GM18511 (cell line): ENCODE measurements at regions not wholly inside any gene's neighbourhood (a gene's known extent, or its start where the extent isn't known, plus 50 kb on each side); places are given as distances from the start of the nearest gene placed in this dataset.
"Not testable (repeated sequence)": the region's sequence is repeated elsewhere in the genome, so short reads cannot be mapped to it uniquely, and the experiment has no call there.

Experiments
- ATAC-seq: cut with Tn5 transposase; IDR thresholded peaks from one replicate; pipeline ENCODE4 v1.9.1; 2021; ENCODE audit warnings: mild to moderate bottlenecking, moderate library complexity; ENCODE audit not compliant: unreplicated experiment

DNA sequence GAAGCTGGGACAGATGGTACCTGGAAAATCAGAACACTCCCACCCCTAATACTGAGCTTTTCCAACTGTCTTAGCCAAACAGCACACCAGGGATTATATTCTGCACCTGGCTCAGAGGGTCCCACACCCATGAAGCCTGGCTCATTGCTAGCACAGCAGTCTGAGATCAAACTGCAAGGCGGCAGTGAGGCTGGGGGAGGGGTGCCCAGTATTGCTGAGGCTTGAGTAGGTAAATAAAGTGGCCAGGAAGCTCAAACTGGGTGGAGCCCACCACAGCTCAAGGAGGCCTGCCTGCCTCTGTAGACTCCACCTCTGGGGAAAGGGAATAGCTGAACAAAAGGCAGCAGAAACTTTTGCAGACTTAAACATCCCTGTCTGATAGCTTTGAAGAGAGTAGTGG lies 403.3 kb downstream of the MBD2 start:
- not testable (repeated sequence) for ATAC-seq

DNA sequence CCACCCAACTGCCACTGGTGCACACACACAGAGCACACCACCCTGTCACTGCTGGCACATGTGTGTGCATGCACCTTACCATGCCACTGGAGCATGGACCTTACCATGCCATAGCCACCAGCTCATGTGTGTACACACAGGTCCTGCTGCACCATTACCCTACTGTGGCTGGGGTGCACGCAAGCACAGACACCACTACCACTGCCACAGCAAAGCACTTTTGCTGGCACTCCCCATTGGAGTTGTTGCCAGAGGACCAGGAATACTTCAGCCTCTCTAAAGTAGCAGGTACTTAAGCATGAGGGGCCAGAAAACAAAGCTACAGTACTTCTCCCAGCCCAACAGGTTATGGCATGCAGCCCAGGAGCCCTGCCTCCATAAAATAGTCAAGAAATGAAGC lies 404.8 kb downstream of the MBD2 start:
- no peak for ATAC-seq

DNA sequence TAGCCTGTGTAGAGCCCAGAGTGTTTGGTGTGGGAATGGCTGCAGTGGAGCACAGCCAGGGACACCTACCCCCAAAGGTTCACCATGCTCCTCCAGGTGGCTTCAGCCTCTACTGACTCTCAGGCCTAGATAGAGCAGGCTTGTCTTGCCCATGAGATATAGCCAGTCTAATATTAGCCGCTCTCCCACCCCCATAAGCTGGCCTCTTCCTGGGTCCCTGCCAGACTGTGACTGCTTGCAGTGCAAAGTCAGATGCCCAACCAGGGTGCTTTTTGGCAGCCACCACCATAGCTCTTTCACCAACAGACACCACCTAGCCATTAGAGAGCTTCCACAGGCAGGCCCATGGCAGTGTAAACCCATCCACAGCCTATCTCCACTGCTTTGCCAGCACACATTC lies 405.3 kb downstream of the MBD2 start:
- ATAC-seq: no peak

DNA sequence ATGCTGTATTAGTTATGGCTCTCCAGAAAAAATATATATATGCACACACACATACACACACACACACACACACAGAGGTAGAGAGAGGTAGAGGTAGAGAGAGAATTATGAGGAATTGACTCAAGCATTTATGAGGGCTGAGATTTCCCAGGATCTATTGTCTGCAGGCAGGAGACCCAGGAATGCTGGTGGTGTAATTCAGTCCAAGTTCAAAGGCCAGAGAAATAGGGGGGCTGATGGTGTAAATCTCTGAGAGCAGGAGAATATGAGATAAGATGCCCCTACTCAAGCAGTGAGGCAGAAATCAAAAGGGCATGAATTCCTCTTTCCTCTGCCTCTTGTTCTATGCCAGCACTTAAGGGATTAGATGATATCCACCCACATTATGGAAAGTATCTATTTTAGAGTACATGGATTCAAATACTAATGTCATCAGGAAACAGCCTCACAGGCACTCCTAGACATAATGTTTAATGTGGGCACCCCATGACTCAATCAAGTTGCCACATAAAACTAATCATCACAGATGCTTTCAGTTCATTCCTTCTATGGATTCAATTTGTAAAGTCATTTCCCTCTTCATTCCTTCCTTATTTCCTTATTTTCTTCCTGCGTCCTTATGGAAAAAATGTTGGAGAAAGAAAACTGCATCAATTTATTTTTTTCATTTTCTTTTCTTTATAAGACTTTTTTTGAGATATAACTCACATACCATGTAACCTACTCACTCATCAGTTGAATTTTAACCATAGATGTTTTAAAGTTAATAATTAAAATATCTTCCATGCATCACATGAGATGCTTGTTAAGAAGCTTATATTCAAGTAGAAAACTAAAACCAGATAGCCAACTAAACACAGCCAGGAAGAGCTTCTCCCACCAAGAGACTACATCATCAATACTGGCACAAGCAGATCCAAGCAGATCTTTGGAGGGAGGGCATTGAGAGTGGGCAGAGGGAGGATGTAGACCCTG lies 406.2 kb downstream of the MBD2 start:
- ATAC-seq: no peak

DNA sequence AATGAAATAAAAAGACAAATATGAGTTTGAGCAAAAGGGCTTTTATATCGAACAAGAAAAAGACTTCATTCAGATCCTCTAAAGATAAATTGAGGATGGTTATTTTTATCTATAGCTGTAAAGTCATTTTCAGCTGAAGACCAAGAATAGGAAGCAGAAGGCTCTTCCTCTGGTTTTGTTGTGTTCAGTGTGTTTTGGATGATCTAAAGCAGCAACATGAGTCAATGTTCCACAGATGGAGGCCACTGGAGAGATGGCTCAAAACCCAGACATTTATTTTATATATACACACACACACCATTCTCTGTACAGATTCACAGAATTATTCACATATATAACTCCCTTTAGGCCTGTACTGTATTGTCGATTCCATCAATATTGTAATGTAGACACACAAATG lies 424.3 kb downstream of the MBD2 start:
- ATAC-seq: no peak

DNA sequence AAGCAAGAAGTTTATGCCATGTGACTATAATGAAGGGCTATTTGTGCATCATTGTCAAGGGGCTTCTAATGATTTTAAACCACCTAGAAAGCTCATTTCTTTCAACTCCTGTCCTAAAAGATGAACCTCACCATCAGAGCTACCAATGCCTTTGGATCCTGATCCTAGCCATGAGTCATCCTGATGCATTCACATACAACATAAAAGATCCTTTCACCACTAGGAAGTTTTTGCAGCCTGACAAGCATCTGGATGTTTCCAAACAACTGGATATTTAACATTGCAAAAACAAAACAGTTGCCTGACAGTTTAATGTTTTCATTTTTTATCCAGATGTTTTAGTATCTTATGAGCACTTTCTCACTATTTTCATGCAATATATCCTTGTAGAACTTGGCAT lies 425.3 kb downstream of the MBD2 start:
- no peak for ATAC-seq

DNA sequence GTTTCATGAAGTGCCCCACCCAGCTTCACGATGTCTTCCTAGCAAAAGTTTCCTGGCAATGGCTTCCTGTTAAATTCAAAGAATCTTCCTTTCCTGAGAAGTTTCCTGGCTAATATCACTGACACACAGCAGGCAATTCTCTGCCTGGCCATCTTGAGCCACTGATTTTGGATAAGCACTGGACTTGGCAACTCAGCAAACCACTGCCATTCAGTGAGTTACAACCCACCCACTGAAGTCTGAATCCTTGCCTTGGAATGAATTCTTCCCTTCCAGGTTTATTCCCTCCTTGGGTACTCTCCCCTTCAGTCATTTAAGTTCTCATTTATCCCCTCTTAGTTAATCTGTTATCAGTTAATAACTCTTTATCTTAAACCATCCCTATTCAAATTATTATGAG lies 426.0 kb downstream of the MBD2 start:
- no peak for ATAC-seq

DNA sequence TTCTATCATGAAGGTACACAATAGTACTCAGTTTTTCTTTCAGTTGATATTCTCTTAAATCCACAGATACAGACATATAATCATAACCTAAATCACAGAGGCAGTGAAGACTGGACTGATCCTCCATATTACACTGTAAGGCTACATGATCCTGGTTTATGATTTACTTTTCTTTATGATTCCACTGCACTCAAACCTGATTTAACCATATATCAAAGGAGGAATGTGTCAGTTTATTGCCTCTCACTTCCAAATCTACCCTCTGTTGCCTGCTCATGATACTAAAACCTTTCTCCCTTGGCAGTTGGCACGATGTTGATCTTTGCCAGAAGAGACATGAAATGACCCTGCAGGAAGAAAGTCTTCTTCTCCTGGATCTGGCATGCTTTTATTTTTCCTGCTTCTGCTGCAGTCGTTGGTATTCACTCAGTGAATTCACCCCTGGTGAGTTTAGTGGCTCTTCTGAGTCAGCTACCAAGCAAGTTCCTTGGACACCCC lies 426.4 kb downstream of the MBD2 start:
- no peak for ATAC-seq

DNA sequence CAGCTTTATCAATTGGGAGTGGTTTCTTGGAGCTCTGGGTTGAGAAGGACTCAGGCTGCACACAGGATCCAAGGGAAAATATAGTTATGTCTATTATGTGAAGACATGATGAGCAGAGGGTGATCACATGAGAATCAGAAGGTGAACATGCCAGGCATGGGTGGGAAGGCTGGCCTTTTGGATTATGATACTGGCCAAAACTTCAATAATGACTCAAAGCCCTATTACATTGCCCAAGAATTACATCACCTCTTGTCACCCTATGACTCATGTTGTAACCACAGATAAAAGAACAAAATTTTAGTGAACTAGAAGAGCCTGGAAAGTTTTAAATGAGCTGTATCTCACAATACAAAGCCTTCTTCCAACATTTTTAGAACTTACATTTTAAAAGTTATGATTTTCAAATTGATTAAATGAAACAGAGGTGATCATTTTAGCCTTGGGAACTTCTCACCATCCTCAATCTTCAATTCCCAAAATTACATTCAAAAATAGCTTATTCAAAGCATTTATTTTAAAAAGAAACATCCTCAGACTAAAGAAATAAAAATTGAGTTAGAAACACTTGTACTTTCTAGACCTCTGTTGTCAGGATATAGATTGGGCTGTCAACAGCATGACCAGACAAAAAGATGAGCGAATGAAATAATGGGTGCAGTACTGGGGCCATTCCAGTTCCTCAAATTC lies 428.3 kb downstream of the MBD2 start:
- ATAC-seq: peak; percentile 91

DNA sequence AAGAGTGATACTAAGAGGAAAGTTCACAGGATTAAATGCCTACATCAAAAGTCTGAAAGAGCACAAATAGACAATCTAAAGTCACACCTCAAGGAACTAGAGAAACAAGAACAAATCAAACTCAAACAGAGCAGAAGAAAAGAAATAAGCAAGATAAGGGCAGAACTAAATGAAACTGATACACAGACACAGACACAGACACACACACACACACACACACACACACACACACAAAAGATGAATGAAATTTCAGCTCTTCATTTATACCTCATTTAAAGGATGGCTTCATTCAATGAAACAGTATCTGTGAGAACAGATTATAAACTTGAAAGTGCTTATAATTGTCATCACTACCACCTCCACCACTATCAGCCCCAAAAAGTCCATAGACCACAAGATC lies 428.9 kb downstream of the MBD2 start:
- ATAC-seq: peak; percentile 30

DNA sequence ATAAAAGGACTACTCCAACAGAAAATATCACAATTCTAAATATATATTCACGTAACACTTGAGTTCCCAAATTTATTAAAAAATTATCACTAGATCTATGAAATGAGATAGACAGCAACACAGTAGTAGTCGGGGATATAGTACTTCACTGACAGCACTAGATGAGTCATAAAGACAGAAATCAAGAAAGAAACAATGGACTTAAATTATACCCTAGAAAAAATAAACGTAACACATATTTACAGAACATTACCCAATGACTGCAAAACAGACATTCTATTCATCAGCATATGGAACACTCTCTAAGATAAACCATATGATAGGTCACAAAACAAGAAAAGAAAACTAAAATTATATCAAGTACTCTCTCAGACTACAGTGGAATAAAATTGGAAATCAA lies 429.4 kb downstream of the MBD2 start:
- ATAC-seq: no peak

DNA sequence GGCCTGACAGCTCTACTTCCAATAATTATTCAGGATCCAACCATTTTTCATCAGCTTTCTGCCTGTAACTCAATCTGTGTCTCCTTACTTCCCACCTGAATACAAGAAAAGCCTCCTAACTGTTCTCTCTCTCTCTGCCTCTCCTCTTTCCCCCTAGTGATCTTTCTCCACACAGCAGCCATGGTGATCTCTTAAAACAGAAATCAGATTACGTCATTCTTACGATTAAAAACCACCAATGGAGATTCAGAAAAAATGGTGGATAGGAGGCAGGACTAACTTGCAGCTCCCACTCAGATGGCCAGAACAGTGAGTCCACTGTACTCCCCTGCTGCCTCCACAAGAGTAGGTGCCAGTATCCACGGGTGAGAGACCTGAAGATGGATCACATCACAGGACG lies 431.7 kb downstream of the MBD2 start:
- no peak for ATAC-seq

DNA sequence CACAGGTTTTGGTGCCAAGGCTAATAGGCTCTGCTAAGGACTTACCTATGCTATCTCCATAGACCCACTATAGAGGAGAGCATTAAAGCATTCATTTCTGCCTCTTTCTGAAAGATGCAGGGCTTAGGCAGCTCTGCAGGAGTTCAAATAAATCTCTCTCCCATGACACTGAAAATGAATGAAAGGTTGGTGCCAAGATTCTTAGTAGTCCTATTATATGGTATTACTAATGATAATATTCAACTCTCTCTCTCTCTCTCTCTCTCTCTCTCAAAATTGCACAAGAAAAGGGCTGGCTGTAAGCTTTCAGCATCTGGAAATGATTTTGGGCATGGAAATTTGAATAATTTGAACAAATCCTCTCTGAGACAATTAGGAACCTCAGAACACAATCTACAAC lies 433.7 kb downstream of the MBD2 start:
- ATAC-seq: no peak

DNA sequence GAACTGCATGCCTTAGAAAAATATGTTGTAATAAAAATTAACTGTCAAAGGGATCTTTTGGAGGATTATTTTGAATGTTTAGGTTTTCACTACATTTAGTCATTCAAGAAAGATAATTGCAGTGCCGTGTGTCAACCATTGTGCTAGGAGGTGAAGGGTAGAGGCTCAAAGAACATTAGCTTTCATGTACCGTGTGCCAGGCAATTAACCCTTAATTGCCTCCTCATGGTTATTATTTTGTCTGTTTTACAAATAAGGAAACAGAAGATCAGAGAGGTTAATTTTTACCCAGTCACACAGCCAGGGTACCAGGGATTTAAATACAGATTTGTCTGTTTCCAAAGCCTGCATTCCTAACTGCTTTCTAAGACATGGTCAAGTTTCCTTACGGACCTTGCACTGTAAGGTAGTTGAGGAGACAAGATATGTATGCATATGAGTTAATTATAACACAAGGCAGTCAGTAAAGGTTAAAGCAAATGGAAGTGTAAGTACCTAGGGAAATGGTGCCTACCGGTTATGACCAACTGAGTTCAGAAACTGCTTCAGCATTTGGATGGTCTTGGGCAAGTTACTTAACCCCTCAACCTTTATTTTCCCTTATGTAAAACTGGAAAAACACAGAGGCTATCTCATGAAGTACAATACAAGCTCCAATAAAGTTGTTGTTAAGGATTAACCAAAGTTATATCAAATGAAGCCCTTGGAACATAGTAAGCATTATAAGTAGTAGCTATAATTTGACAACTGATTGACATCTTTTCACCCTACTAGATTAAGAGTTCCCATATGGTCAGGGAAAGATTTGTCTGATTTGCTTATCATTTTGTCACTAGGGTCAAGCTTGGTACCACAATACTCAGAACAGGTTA lies 434.9 kb downstream of the MBD2 start:
- ATAC-seq: no peak

DNA sequence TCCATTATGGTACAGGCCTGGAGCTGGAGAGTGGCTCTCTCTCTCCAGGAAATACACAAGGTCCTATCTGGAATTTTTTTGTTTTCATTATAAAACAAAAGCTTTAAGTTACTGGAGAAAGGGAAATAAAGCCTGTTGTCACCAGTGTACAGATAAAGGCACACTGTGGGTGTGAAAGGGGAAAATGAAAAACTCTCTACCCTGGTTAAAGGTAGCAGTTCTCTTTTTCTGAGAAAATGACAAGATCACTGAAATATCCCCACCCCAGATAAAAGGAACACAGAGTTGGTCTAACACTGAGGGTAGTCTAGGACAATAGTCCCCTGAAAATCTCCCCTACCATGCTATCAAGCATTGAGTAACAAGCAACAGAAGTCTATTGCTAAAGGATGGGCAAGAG lies 438.7 kb downstream of the MBD2 start:
- no peak for ATAC-seq

DNA sequence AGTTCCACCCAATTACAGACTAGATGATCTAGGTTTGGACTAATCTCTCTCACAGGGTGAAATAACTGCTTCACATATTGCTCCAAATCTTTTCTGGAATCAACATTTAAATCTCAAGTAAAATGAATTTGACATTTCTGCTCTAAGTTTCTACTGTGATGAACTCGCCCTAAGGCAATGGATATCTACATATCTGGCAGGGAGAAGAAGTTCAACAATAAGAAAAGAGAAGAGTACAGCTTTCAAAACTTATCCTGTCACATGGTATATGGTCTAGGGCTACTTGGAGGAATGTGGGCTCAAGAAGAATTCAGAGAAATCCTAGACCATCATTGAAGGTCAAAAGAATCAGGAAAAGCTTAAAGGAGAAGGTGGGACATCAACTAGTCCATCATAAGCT lies 440.2 kb downstream of the MBD2 start:
- no peak for ATAC-seq

DNA sequence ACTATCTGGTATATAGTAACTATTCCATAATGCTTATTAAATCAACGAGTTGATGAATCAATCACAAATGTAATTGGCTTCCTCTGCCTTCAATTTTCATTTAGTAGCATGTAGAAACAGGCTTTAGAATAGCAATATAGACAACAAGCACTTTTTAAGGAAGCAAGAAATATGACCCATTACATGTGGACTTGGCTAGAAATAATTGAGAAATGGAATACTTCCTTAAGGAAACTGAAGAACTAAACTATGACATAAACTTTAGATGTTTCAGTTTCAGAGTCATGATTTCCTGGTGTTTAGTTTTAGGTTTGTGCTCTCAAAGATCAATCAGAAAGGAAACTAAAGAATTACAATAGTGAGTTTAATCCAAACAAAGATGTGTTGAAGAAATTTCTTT lies 443.8 kb downstream of the MBD2 start:
- ATAC-seq: no peak

DNA sequence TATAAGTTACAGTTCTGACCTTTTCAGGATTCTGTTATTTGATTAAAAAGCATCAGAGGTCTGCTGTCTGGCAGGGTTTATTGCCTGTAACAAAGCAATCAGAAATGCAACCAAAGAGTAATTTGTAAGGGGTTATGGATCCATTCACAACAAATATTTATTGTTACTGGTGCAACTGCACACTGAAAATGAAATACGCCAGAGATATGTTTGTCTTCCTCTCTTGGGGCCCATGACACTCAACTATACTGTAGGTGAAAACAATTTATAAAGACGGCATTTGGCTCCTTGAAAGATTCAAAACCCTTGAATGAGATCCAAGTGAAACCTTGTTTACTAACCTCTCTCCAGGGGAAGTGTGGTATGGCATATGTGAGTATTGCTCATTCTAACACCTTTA lies 452.2 kb downstream of the MBD2 start:
- no peak for ATAC-seq

DNA sequence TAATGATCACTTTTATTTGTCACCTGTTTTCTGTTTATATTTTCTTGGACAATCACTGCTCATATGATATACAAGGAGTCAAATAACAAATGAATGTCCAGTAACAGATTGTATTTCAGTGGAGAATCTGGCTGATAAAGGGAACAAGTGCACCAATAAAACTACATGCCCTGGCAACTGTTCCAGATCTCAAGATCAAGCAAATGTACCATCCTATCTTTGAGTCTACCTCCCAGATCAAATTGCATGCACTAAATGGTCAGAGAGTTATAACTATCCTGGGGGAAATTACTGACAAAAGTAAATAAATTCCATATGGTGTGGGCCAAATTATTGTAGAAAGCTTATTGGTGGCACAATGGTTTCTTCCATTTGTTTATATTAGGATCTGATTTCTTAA lies 452.8 kb downstream of the MBD2 start:
- ATAC-seq: no peak

DNA sequence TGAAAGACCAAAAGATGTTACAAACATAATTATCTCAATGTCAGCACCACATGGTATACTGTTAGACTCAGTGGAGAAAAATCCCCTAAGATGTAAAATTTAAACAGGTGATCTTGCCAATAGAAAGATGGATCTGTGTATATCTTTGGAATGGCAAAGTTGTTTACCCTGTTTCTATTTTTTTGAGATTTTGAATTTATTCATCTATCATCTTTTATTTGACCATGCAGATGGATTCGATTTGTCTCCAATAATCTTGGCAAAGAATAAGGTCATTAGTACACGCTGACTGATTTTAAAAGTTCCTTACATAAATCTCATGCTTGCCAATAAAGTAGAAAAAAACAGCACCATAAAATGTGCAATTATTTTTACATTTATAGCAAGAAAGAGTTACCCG lies 459.3 kb downstream of the MBD2 start:
- no peak for ATAC-seq

DNA sequence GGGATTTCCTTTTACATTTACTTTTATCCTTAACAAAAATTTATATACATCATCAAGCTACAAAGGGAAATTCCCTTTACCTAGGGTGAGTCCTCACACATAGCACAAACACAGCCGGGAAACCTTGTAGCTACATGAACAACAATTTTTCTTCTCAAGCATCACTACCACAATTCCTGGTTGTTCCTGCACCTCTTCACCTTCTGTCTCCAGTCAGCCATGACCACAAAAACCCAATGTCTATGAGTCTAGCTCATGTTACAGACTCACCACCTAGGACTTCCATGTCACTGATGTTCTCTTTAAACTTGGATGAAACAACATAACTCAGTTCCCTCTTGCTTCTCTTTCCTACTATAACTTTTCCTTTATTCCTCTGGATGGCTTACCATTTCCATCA lies 460.4 kb downstream of the MBD2 start:
- no peak for ATAC-seq
